Left hindlimb (tissue), 1 donor: ENCODE measurements at regions not wholly inside any gene's neighbourhood (a gene's known extent, or its start where the extent isn't known, plus 50 kb on each side); places are given as distances from the start of the nearest gene placed in this dataset.

Source experiments
- DNase-seq: peaks from one replicate; pipeline ENCODE4 v3.0.0-alpha.2; 2018

DNA sequence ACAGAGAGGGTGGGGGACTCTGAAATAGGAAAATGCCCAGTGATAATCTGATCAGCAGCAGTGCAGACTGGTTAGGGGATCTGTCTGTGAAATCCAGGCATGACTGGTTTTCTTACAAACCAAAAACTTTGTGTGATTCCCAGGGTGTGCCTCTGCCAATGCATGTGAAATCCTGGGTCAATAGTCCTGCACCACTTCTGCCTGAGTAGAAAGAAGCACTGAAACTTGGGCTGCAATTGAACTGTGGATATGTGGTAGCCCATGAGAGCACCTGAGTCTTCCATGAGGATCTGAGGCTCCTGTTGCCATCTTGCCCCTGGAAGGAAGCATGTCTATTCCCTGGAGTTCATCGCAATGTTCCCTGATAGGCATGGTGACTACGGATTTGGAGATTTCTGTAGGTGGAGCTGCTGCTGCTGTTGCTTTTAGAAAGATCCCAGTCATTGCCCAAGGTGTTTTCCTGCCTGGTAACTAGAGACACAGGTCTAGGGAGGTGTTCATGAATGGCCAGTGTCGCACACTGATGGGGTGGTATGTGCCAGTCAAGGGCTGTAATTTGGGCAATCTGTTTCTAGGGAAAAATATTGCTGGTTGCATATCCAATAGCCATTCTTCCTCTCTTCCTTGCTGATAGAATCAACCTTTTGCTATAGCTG, 146.7 kb downstream of the CARTPT start:
- DNase-seq = no peak

DNA sequence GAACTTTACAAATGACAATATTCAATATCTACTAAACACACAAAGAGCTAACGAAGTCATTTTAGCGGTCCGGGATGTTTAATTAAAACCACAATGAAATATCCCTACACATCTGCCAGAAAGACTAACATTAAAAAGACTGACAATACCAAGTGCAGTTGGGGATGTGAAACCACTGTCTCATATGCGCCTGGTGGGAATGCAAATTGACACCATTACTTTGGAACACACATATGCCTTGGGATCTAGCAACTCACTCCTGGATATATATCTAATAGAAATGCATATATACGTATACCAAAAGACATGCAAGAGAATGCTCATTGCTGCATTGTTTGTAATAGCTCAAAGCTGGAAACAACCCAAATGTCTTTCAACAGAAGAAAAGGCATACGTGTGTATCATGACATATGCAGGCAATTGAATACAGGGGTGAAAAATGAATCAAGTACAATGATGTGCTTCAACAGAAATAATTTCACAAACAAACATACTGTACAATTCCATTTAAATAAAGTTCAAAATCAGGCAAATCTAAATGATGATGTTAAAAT, 153.3 kb downstream of the CARTPT start:
- DNase-seq = no peak

DNA sequence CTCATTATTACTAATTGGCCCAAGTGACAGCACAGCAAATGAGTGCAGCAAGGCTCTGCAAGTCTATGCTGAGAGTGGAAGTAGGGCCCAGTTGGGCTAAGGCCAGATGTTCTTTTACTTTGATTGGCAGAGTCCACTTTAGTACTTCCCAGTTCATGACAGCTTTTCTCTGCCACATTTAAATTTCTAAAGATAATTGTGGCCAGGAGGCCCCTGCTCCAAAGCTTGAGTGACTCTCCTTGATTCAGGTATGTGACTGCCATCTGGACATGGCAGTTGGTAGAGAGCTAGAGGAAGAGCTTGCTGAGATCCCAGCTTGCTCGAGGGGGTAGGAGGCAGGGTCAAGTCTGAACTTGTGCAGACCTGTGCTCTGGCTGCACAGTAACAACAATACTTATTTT, 154.1 kb downstream of the CARTPT start:
- DNase-seq = no peak

- no peak for DNase-seq
Observed at GRCh38 chr5:71874521-71874920, 155.4 kb downstream of the CARTPT start.

- DNase-seq = no peak
Observed at GRCh38 chr5:71877511-71877910, 158.4 kb downstream of the CARTPT start.

DNA sequence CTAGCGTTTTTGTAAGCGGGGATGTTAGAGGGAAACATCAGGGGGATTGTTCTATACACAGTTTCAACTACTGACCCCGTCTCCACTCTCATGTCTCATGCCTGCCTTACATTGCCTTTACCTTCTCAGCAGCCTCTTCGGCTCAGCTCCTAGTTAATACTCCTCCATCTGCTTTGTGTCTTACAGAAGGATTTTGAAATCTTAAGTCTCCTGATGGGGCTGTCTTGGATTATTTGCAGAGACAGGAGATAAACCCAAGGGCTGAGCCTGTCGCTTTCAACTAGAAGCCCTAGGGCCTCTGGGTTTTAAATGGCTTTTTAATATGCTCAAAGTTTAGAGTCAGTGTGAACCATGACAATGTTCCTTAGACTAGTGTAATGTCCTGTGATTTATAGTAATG, 161.5 kb downstream of the CARTPT start:
- no peak for DNase-seq

DNA sequence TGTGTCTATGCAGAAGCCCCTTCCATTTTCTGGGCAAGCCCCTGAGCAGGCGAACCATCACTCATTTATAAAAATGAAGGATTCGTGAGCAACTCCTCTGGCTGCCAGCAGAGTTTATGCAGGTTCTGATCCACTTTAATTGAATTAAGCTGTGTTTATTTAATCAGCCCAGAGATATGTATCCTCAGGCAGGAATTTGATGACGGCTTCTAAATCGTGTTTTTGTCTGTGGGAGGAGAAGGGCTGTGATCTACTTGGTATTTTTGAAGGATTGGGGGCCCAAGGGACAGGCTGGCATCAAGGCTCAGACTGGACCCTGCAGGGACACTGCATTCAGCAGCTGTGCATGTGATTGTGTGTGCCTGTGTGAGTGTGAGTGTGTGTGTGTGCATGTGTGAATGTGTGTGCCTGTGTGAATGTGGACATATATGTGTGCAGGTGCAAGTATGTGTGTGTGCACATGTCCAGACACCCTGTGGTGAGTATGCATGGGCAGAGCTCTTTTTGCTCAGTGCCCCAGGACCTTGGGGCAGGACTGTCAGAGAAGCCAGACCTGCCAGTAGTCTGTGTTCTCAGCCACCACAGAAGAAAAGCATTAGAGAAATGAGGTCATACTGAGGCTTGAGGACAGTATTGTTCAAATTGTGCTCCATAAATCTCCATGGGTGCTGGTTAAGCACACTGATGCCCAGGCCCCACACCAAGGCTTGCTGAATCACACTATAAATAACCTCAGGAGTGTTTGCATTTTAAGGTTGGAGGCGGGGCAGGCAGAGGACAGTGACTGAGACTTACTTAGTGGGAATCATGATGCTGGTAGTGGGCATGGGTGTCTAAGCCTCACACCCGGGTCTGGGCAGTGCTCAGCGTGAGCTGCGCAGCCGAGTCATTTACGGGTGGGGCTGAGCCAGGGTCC, 164.0 kb downstream of the CARTPT start:
- DNase-seq = no peak

- DNase-seq = no peak
Observed at GRCh38 chr5:71883742-71884103, 164.6 kb downstream of the CARTPT start.

- DNase-seq = no peak
Observed at GRCh38 chr5:71884926-71885325, 165.9 kb downstream of the CARTPT start.

GRCh38 chr5:71886406-71886805, 167.3 kb downstream of the CARTPT start:
- DNase-seq = no peak

- no peak for DNase-seq
Observed at GRCh38 chr5:71887680-71888079, 168.6 kb downstream of the CARTPT start.

DNA sequence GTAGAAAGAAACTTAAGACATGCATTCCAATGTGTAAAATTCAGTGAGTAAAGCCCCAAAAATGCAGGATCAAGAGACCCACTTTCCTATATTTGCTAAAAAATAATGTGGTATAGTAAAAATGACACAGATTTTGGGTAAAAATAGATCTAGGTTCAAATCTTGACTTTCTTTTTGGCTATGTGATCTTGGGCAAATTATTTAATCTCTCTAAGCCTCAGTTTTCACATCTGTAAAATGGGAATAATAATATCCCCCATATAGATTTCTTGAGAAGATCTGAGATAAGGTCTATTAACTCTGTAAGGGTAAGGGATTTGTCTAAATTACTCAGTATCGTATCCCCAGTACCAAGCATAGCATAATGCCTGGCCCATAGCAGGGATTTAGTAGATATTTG, 172.3 kb downstream of the CARTPT start:
- no peak for DNase-seq

DNA sequence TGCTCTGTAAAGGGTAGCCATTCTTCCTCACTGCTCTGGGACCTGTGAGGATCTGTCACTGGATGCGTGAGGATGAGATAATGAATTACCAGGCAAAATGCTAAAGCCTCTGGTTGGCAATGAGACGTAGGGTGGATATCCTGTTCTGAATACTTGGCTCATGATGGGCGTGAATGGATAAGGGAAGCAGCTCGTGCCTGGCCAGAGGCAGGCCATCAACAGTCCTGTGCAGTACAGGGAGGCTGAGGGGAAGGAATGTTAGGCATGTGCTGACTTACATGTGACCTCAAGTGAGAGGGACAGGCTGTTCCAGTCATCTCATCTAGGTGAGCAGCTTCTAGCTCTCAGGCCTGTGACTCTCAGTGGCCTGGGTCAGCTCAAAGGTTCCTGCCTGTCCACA, 172.8 kb downstream of the CARTPT start:
- DNase-seq = no peak

GRCh38 chr5:71892641-71893365, 173.7 kb downstream of the CARTPT start:
- no peak for DNase-seq

GRCh38 chr5:71893451-71893850, 174.4 kb downstream of the CARTPT start:
- no peak for DNase-seq

- no peak for DNase-seq
Observed at GRCh38 chr5:71894091-71894490, 175.0 kb downstream of the CARTPT start.

DNA sequence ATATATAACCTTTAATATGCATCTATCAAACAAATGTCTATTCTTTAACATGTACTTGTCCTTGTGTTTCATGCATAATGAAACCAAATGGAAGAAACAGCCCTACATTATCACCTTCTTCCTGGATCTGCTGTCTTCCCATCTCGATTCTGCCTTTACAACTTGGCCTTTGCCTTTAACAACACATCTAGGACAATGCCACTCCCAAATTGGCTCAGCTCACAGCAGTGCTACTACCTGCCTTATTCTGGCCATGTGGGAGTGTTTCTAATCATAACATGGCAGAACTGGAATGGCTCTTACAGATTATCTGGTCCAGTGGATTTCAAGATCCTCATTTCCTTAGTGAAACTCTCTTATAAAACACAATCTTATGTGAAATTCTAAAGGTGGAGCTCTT, 176.5 kb downstream of the CARTPT start:
- DNase-seq = no peak

GRCh38 chr5:71899865-71900342, 180.8 kb downstream of the CARTPT start:
- no peak for DNase-seq

- no peak for DNase-seq
Observed at GRCh38 chr5:71903808-71904207, 184.7 kb downstream of the CARTPT start.

DNA sequence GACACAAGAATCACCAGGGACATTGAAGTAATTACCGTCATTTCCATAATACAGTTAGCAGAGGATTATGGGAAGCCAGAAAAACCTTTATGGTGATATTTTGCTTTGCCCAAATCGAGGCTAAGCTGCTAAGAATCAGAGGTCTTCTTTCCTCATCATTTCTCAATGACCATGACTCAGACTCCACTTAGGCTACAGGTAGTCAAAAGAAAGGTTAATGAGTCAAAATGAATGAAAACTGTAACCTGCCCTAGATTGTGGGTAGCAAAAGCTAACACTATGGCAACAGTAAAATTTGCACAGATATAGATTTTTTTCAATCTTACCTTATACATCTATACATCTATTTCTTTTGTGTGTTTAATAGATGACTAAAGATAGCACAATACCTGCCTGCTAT, 185.8 kb downstream of the CARTPT start:
- DNase-seq = no peak

GRCh38 chr5:71905834-71906711, 187.0 kb downstream of the CARTPT start:
- DNase-seq = no peak

DNA sequence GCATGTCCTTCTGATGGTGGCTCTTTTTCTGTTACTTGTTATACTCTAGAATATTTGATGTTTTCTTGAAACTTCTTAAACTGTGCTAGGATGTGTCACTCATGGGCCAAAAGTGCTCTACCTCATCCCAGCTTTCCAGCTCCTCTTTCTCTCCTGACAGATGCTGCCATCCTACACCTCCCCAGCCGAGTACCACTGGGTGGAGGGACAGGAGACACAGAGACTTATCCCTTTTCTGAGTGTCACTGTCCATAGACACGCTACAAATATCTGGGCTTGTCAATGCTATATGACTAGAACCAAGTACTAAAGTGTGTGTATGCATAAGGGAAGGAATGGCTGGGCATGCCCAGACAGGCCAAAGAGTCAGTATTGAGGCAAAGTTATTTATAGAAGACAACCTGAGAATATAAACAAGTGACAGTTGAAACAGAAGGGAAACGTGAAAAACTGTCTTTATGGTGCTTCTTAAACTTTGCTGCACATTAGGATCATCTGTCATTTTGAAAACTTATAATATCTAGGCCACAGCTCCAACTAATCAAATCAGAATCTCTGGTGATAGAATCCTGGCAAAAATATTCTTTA, 188.0 kb downstream of the CARTPT start:
- DNase-seq = no peak
